WTC11 (cell line): ENCODE measurements at regions not wholly inside any gene's neighbourhood (a gene's known extent, or its start where the extent isn't known, plus 50 kb on each side); places are given as distances from the start of the nearest gene placed in this dataset.
"Not testable (repeated sequence)": the region's sequence is repeated elsewhere in the genome, so short reads cannot be mapped to it uniquely, and the experiment has no call there.

Source experiments
- ATAC-seq: fragments of 200-7000 bp; cut with Tn5 transposase; 2 replicates; pipeline ENCODE4 v1.10.0; 2021; ENCODE audit warnings: mild to moderate bottlenecking, moderate library complexity
- CTCF ChIA-PET: fragments of 300-600 bp; sonication (Branson Sonifier 250); formaldehyde crosslinking; loops from one replicate; lab custom pipeline; 2021; ENCODE audit warnings: antibody characterized with exemption; lab: Charles Lee
- POLR2A ChIA-PET: fragments of 350-600 bp; sonication (Branson Sonifier 250); formaldehyde crosslinking; loops from one replicate; lab custom pipeline; 2021; ENCODE audit warnings: antibody characterized with exemption; lab: Charles Lee
- DNase-seq: peaks from one replicate; pipeline ENCODE4 v3.0.0; 2021; ENCODE audit warnings: low spot score
- H3K27ac Mint-ChIP-seq: 2 replicates; pipeline ENCODE4 v1.8.0; 2021; ENCODE audit warnings: mixed read lengths
- H3K27me3 Mint-ChIP-seq: 2 replicates; pipeline ENCODE4 v1.8.0; 2021; ENCODE audit warnings: low read depth, mild to moderate bottlenecking, moderate library complexity, mixed read lengths
- H3K36me3 Mint-ChIP-seq: 2 replicates; pipeline ENCODE4 v1.8.0; 2021; ENCODE audit warnings: mixed read lengths
- H3K4me1 Mint-ChIP-seq: 2 replicates; pipeline ENCODE4 v1.8.0; 2022; ENCODE audit warnings: mixed read lengths
- H3K4me3 Mint-ChIP-seq: 2 replicates; pipeline ENCODE4 v1.8.0; 2021; ENCODE audit warnings: mild to moderate bottlenecking, moderate library complexity, mixed read lengths
- H3K9me3 Mint-ChIP-seq: 2 replicates; pipeline ENCODE4 v1.8.0; 2021; ENCODE audit warnings: mixed read lengths
- ATF1 ChIP-seq: sonication (generic); formaldehyde crosslinking; IDR thresholded peaks from 2 replicates; pipeline ENCODE4 v1.8.1; 2023; ENCODE audit warnings: mild to moderate bottlenecking, moderate library complexity, missing genetic modification reagents
- CREB1 ChIP-seq: sonication (generic); formaldehyde crosslinking; IDR thresholded peaks from 2 replicates; pipeline ENCODE4 v1.8.0; 2023; ENCODE audit warnings: mild to moderate bottlenecking, missing genetic modification reagents
- CREM ChIP-seq: sonication (generic); formaldehyde crosslinking; IDR thresholded peaks from 2 replicates; pipeline ENCODE4 v1.8.1; 2022; ENCODE audit warnings: mild to moderate bottlenecking, missing genetic modification reagents, moderate library complexity
- ELF4 ChIP-seq: sonication (generic); formaldehyde crosslinking; IDR thresholded peaks from 2 replicates; pipeline ENCODE4 v1.8.1; 2022; ENCODE audit warnings: low read depth, mild to moderate bottlenecking, moderate library complexity, missing genetic modification reagents
- ESRRA ChIP-seq: sonication (generic); formaldehyde crosslinking; IDR thresholded peaks from 2 replicates; pipeline ENCODE4 v1.8.1; 2022; ENCODE audit warnings: mild to moderate bottlenecking, missing genetic modification reagents, borderline replicate concordance
- GTF2I ChIP-seq: fragments of 250-450 bp; sonication (Bioruptor Pico); conservative IDR thresholded peaks from 2 replicates; pipeline ENCODE4 v1.4.0; 2021; ENCODE audit warnings: mild to moderate bottlenecking
- JAZF1 ChIP-seq: fragments of 250-450 bp; sonication (Bioruptor Pico); IDR thresholded peaks from 2 replicates; pipeline ENCODE4 v1.9.0; 2021; ENCODE audit warnings: moderate library complexity, mild to moderate bottlenecking, inconsistent platforms
- MYBL2 ChIP-seq: sonication (generic); formaldehyde crosslinking; IDR thresholded peaks from 2 replicates; pipeline ENCODE4 v1.8.1; 2023; ENCODE audit warnings: mild to moderate bottlenecking, moderate library complexity, missing genetic modification reagents
- NFATC4 ChIP-seq: fragments of 250-450 bp; sonication (Bioruptor Pico); IDR thresholded peaks from 2 replicates; pipeline ENCODE4 v1.9.0; 2021; ENCODE audit warnings: mild to moderate bottlenecking
- NFE2L1 ChIP-seq: sonication (generic); formaldehyde crosslinking; IDR thresholded peaks from 2 replicates; pipeline ENCODE4 v1.8.1; 2023; ENCODE audit warnings: missing genetic modification reagents
- NR3C1 ChIP-seq: sonication (generic); formaldehyde crosslinking; conservative IDR thresholded peaks from 2 replicates; pipeline ENCODE4 v1.8.1; 2023; ENCODE audit warnings: low read depth, mild to moderate bottlenecking, missing genetic modification reagents
- SMAD3 ChIP-seq: sonication (generic); formaldehyde crosslinking; IDR thresholded peaks from 2 replicates; pipeline ENCODE4 v1.8.0; 2022; ENCODE audit warnings: missing genetic modification reagents, mild to moderate bottlenecking, borderline replicate concordance
- SMAD4 ChIP-seq: sonication (generic); formaldehyde crosslinking; IDR thresholded peaks from 2 replicates; pipeline ENCODE4 v1.8.0; 2022; ENCODE audit warnings: mild to moderate bottlenecking, missing genetic modification reagents
- STAT6 ChIP-seq: sonication (generic); formaldehyde crosslinking; conservative IDR thresholded peaks from 2 replicates; pipeline ENCODE4 v1.8.1; 2023; ENCODE audit warnings: mild to moderate bottlenecking, low read depth, missing genetic modification reagents, moderate library complexity
- TEAD1 ChIP-seq: sonication (generic); formaldehyde crosslinking; IDR thresholded peaks from 2 replicates; pipeline ENCODE4 v1.8.0; 2022; ENCODE audit warnings: mild to moderate bottlenecking, missing genetic modification reagents
- TEAD4 ChIP-seq: sonication (generic); formaldehyde crosslinking; IDR thresholded peaks from 2 replicates; pipeline ENCODE4 v1.8.0; 2022; ENCODE audit warnings: mild to moderate bottlenecking, missing genetic modification reagents
- TP53 ChIP-seq: sonication (generic); formaldehyde crosslinking; IDR thresholded peaks from 2 replicates; pipeline ENCODE4 v1.8.1; 2023; ENCODE audit warnings: mild to moderate bottlenecking, missing genetic modification reagents
- ZMAT4 ChIP-seq: fragments of 250-450 bp; sonication (Bioruptor Pico); IDR thresholded peaks from 2 replicates; pipeline ENCODE4 v1.9.0; 2021; ENCODE audit warnings: mild to moderate bottlenecking
- ZNF219 ChIP-seq: sonication (generic); formaldehyde crosslinking; IDR thresholded peaks from 2 replicates; pipeline ENCODE4 v1.8.0; 2023; ENCODE audit warnings: missing genetic modification reagents, mild to moderate bottlenecking, borderline replicate concordance
- ZNF423 ChIP-seq: fragments of 250-450 bp; sonication (Bioruptor Pico); IDR thresholded peaks from 2 replicates; pipeline ENCODE4 v2.1.2; 2022; ENCODE audit warnings: mild to moderate bottlenecking, moderate library complexity
- ZNF512 ChIP-seq: sonication (generic); formaldehyde crosslinking; IDR thresholded peaks from 2 replicates; pipeline ENCODE4 v1.8.1; 2022; ENCODE audit warnings: missing genetic modification reagents, borderline replicate concordance
- ZNF671 ChIP-seq: fragments of 250-450 bp; sonication (Bioruptor Pico); IDR thresholded peaks from 2 replicates; pipeline ENCODE4 v1.8.0; 2021; ENCODE audit warnings: mild to moderate bottlenecking
- TF ChIP-seq, protein P1 (sequence below): sonication (generic); formaldehyde crosslinking; IDR thresholded peaks from 2 replicates; pipeline ENCODE4 v1.8.0; 2022; ENCODE audit warnings: mild to moderate bottlenecking, missing genetic modification reagents
- TF ChIP-seq, protein P2 (sequence below): sonication (generic); formaldehyde crosslinking; conservative IDR thresholded peaks from 2 replicates; pipeline ENCODE4 v1.8.1; 2022; ENCODE audit warnings: mild to moderate bottlenecking, missing genetic modification reagents

DNA sequence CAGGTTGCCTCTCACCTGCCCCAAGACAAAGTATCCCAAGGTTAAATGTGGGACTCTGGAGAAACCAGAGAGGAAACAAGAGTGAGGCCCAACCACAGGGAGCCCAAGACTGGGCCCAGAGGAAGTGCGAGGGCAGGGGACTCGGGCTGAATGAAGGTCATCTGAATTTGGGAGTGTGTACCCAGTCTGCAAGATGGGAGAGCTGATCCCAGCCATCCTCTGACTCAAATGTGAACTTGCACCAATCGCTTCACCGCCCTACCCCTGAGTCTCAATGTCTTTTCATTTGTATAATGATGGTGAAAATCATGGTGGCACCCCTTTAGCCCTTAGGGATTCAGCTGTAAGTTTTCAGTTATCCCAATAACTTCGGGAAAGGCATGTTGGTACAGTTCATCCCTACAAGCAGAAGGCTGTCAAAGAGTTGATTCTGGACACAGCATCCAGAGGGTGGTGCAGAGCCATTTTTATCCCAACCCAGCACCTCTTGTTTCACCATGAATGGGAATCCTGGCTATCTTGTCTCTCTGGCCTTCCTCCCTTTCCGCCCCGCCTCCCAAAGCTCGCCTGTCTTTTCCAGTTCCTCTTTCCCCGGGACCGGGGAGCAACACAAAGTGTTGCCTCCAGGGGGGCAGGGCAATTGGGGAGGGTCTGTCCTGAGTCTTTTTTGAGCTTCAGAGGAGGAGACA lies 123.4 kb downstream of the NUFIP1 start:
- no peaks in the 10 kb centered on the region for H3K4me1 Mint-ChIP-seq
- H3K27ac Mint-ChIP-seq: no peak overlapping the region
- CTCF ChIA-PET: interaction anchor here (0.6 kb wide), 1 partner anchor 45 kb away, joined by 3 read pairs; no protein-coding TSS in a partner anchor
- no peaks in the 10 kb centered on the region for H3K27me3 Mint-ChIP-seq
- peaks cover 15% of the 10 kb centered on the region for H3K9me3 Mint-ChIP-seq
- TF ChIP-seq ZNF219 (no peak), ZNF423 (no peak), CREM (no peak), GTF2I (CRISPR knock-in tag) (no peak), NFE2L1 (CRISPR knock-in tag) (no peak), STAT6 (CRISPR knock-in tag) (no peak), ESRRA (CRISPR knock-in tag) (no peak), NR3C1 (CRISPR knock-in tag) (no peak), ZNF671 (CRISPR knock-in tag) (no peak), SMAD4 (no peak), TEAD4 (CRISPR knock-in tag) (no peak), TEAD1 (CRISPR knock-in tag) (no peak), CREB1 (CRISPR knock-in tag) (no peak)
- TF ChIP-seq, protein P1, sequence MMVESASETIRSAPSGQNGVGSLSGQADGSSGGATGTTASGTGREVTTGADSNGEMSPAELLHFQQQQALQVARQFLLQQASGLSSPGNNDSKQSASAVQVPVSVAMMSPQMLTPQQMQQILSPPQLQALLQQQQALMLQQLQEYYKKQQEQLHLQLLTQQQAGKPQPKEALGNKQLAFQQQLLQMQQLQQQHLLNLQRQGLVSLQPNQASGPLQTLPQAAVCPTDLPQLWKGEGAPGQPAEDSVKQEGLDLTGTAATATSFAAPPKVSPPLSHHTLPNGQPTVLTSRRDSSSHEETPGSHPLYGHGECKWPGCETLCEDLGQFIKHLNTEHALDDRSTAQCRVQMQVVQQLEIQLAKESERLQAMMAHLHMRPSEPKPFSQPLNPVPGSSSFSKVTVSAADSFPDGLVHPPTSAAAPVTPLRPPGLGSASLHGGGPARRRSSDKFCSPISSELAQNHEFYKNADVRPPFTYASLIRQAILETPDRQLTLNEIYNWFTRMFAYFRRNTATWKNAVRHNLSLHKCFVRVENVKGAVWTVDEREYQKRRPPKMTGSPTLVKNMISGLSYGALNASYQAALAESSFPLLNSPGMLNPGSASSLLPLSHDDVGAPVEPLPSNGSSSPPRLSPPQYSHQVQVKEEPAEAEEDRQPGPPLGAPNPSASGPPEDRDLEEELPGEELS (CRISPR knock-in tag): no peak
- TF ChIP-seq, protein P2, sequence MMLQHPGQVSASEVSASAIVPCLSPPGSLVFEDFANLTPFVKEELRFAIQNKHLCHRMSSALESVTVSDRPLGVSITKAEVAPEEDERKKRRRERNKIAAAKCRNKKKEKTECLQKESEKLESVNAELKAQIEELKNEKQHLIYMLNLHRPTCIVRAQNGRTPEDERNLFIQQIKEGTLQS (CRISPR knock-in tag): no peak
- H3K4me3 Mint-ChIP-seq: no peak overlapping the region
- ATAC-seq (no peak; the same call in 1 of the 2 replicates), DNase-seq (no peak)
- POLR2A ChIA-PET: no interaction called here
- H3K36me3 Mint-ChIP-seq: peaks cover 5% of the 10 kb centered on the region; the same call in 1 of the 2 replicates

GRCh38 chr13:44863641-44864040 lies 125.6 kb downstream of the NUFIP1 start:
- CTCF ChIA-PET, ATAC-seq: not testable (repeated sequence)

DNA sequence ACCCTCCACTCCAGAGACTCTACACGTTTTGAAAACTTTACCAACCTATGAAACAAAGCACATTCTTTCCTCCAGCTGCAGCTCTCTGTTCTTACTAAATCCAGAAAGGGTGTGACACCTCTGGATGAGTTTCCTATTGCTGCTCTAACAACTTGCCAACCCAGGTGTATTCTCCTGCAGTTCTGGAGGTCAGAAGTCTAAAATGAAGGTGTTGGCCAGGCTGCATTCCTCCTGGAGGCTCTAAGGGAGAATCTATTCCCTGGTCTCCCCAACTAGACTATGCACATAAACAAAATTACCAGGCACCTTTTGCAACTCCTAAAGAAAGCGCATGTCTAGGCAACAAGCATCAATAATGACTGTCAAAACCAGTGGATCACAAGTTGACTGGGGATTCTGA lies 128.8 kb downstream of the NUFIP1 start:
- DNase-seq (no peak), ATAC-seq (no peak)
- H3K27ac Mint-ChIP-seq: no peak overlapping the region
- no peaks in the 10 kb centered on the region for H3K4me1 Mint-ChIP-seq
- no peak overlapping the region for H3K4me3 Mint-ChIP-seq
- no peaks in the 10 kb centered on the region for H3K27me3 Mint-ChIP-seq
- TF ChIP-seq JAZF1 (CRISPR knock-in tag): no peak
- no peak for TF ChIP-seq CREB1 (CRISPR knock-in tag)
- no peak for TF ChIP-seq TEAD1 (CRISPR knock-in tag)
- no peak for TF ChIP-seq ATF1 (CRISPR knock-in tag)
- no peak for TF ChIP-seq ZMAT4 (CRISPR knock-in tag)
- TF ChIP-seq ELF4: no peak
- no peak for TF ChIP-seq TP53 (CRISPR knock-in tag)
- no peak for TF ChIP-seq ZNF512
- TF ChIP-seq NR3C1 (CRISPR knock-in tag): no peak
- no peak for TF ChIP-seq NFATC4 (CRISPR knock-in tag)
- no peak for TF ChIP-seq MYBL2 (CRISPR knock-in tag)
- TF ChIP-seq, protein P1 (CRISPR knock-in tag): no peak
- TF ChIP-seq SMAD3 (CRISPR knock-in tag): no peak
- H3K36me3 Mint-ChIP-seq: no peaks in the 10 kb centered on the region
- CTCF ChIA-PET: no interaction called here
- POLR2A ChIA-PET: no interaction called here
- H3K9me3 Mint-ChIP-seq: no peaks in the 10 kb centered on the region

More at GRCh38 chr13:44863641-44864040, 125.6 kb downstream of the NUFIP1 start:
- H3K36me3 Mint-ChIP-seq, H3K4me3 Mint-ChIP-seq, H3K4me1 Mint-ChIP-seq, DNase-seq, H3K27ac Mint-ChIP-seq, POLR2A ChIA-PET, H3K27me3 Mint-ChIP-seq: not testable (repeated sequence)
- H3K9me3 Mint-ChIP-seq: peaks cover 15% of the 10 kb centered on the region
